Spleen (tissue), 7 donors: ENCODE measurements at regions not wholly inside any gene's neighbourhood (a gene's known extent, or its start where the extent isn't known, plus 50 kb on each side); places are given as distances from the start of the nearest gene placed in this dataset.

Source experiments
- POLR2A ChIP-seq, 3 donors: fragments of 450-650 bp; IDR thresholded peaks; one replicate each; pipeline ENCODE4 v1.5.1; 2017; ENCODE audit warnings: antibody characterized with exemption in 3 of 3, mild to moderate bottlenecking in 1 of 3
- TF ChIP-seq, protein P1 (sequence below), 11 experiments: fragments of 200-600 bp in 7 of 11; fragments of 450-650 bp in 4 of 11; sonication (generic) in 4 of 11; IDR thresholded peaks in 8 of 11; conservative IDR thresholded peaks in 3 of 11; 1 replicate in 7 of 11; 2 replicates in 4 of 11; pipeline versions ENCODE4 v1.4.0 to v1.8.0; 2016 to 2021; ENCODE audit warnings: antibody characterized with exemption in 11 of 11, inconsistent platforms in 4 of 11, mild to moderate bottlenecking in 1 of 11
- donor health status: DM: no; HTN: no; CAD: no; lungs with moderate emphysema.
- donor health status: DM: no; HTN: no; CAD: no.
- donor health status: DM: no; HTN: no; CAD: no.

DNA sequence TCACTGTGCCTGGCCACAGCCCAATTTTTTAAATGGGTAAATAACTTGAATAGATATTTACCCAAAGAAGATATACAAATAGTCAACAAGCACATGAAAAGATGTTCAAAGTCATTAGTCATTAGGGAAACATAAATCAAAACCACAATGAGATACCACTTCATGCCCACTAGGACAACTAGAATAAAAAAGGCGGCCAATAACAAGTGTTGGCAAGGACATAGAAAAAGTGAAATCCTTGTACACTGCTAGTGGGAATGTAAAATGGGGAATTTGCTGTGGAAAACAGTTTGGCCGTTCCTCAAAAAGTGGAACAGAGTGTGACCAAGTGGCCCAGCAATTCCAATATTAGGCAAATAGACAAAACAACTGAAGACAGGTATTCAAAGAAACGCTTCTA lies 270.1 kb downstream of the TFCP2L1 start:
- TF ChIP-seq, protein P1, sequence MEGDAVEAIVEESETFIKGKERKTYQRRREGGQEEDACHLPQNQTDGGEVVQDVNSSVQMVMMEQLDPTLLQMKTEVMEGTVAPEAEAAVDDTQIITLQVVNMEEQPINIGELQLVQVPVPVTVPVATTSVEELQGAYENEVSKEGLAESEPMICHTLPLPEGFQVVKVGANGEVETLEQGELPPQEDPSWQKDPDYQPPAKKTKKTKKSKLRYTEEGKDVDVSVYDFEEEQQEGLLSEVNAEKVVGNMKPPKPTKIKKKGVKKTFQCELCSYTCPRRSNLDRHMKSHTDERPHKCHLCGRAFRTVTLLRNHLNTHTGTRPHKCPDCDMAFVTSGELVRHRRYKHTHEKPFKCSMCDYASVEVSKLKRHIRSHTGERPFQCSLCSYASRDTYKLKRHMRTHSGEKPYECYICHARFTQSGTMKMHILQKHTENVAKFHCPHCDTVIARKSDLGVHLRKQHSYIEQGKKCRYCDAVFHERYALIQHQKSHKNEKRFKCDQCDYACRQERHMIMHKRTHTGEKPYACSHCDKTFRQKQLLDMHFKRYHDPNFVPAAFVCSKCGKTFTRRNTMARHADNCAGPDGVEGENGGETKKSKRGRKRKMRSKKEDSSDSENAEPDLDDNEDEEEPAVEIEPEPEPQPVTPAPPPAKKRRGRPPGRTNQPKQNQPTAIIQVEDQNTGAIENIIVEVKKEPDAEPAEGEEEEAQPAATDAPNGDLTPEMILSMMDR (IDR thresholded peaks at IDR 0.05 in 8 of 11, conservative IDR thresholded peaks at IDR 0.05 in 3 of 11): no peak
- no peak for TF ChIP-seq POLR2A (IDR thresholded peaks at IDR 0.05)
